ENCODE measurements at regions not wholly inside any gene's neighbourhood (a gene's known extent, or its start where the extent isn't known, plus 50 kb on each side); places are given as distances from the start of the nearest gene placed in this dataset.
"Not testable (repeated sequence)": the region's sequence is repeated elsewhere in the genome, so short reads cannot be mapped to it uniquely, and the experiment has no call there.

DNA sequence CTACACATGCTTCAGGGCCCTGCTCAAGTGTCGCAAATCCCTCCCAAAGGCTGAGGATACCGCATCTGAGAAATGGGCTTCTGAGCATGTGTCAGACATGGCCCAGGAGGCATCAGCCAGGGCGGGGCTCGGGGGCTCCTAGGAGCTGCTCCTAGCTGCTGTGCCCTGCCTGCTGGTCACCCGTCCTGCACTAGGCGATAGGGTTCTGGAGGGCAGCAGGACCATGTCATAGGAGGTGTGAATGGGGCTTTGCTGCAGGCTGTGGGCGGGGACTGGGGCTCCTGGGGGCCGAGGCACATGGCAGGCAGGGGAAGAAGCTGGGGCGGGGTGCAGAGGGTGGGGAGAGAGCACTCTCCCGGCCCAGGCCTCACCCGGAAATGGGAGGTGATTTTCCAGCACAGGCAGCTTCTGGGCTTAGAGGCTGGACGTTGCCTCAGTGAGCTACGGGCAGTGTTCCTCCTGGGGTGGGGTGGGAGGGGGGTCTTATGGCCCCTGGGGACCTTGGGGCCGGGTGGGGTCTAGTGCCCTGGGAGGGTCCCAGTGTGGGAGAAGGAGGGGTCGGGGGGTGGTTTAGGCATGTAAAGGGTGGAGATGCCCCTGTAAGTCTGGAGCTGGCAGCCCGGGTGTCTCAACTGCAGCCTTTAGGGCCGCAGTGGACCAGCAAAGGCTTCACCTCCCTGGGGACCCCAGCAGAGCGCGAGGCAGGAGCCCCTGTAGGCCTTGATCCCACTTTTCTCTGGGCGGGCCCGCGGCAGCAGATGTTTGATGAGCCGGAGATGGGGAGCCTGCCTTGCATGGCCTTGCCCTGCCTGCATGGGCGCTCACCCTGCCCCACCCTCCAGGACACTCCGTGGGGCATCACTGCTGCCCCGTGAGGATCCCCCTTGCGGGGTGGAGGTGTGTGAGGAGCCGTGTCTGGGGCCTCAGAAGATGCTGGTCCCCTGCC, 98.6 kb upstream of the LRPAP1 start:
- no peaks in the 10 kb centered on the region for H3K4me1 ChIP-seq (ENCODE audit: insufficient read depth)
- in situ Hi-C loops (cut with MboI): no loop called here
- TF ChIP-seq EZH2 (IDR thresholded peaks at IDR 0.05; ENCODE audit: insufficient read depth, poor library complexity, severe bottlenecking) (no peak), EZH2phosphoT487 (IDR thresholded peaks at IDR 0.05; ENCODE audit: insufficient read depth, low read depth) (no peak)

DNA sequence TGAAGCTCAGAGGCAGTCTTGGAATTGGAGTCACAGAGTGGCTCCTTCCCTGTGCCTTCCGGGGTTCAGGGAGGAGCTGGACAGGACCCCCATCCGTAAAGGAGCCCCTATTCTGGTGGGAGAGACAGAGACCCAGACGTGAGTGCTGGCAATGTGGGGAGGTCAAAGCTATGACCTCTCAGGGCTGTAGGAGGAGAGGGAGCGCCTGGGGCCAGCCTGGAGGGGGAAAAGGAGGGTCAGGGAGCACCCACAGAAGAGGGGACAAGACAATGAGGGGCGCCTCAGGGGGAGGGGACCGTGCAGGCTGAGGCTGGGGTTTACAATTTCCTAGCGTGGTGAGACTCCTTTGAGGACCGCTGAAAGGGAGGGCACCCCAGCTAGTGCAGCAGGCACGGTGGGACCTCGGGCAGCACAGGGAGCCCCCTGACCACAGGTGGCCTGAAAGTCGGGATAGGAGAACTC, 97.9 kb upstream of the LRPAP1 start:
- H3F3A ChIP-seq (ENCODE audit: insufficient read depth): no peaks in the 10 kb centered on the region
- H2AFZ ChIP-seq: no peak overlapping the region
- H3K4me1 ChIP-seq (ENCODE audit: insufficient read depth): no peaks in the 10 kb centered on the region
- WGBS, 2 experiments (ENCODE audit: low coverage in 1 of 2, low lambda C conversion rate in 2 of 2, missing lambda C conversion rate in 2 of 2): 51 to 55% methylated on average over 9 to 11 of the region's 11 CpGs
- H3K79me2 ChIP-seq (ENCODE audit: insufficient read depth): no peaks in the 10 kb centered on the region
- no peak overlapping the region for H3K27ac ChIP-seq
- in situ Hi-C loops (cut with MboI): no loop called here
- no peaks in the 10 kb centered on the region for H3K9me2 ChIP-seq (ENCODE audit: insufficient read depth)
- TF ChIP-seq EZH2phosphoT487 (IDR thresholded peaks at IDR 0.05; ENCODE audit: insufficient read depth, low read depth) (no peak), EZH2 (IDR thresholded peaks at IDR 0.05; ENCODE audit: insufficient read depth, poor library complexity, severe bottlenecking) (no peak)
- H3K4me3 ChIP-seq: no peak overlapping the region
- H3K9me3 ChIP-seq (ENCODE audit: low read depth): no peaks in the 10 kb centered on the region
- H4K20me1 ChIP-seq (ENCODE audit: insufficient read depth): no peaks in the 10 kb centered on the region
- H3K36me3 ChIP-seq (ENCODE audit: low read depth): no peaks in the 10 kb centered on the region
- H3K4me2 ChIP-seq (ENCODE audit: unreplicated experiment): no peak overlapping the region
- no peak overlapping the region for H3K9ac ChIP-seq
- no peak for DNase-seq
- peaks cover 20% of the 10 kb centered on the region for H3K27me3 ChIP-seq (replicated peaks; ENCODE audit: insufficient read depth)

More for the DNA sequence above, 98.6 kb upstream of the LRPAP1 start:
- no peaks in the 10 kb centered on the region for H3K79me2 ChIP-seq (ENCODE audit: insufficient read depth)
- peaks cover 20% of the 10 kb centered on the region for H3K27me3 ChIP-seq (replicated peaks; ENCODE audit: insufficient read depth)
- no peaks in the 10 kb centered on the region for H3K9me3 ChIP-seq (ENCODE audit: low read depth)
- no peaks in the 10 kb centered on the region for H3F3A ChIP-seq (ENCODE audit: insufficient read depth)
- no peak overlapping the region for H3K9ac ChIP-seq
- H3K36me3 ChIP-seq (ENCODE audit: low read depth): no peaks in the 10 kb centered on the region
- H2AFZ ChIP-seq: no peak overlapping the region
- H3K4me3 ChIP-seq: no peak overlapping the region
- no peaks in the 10 kb centered on the region for H4K20me1 ChIP-seq (ENCODE audit: insufficient read depth)
- no peaks in the 10 kb centered on the region for H3K9me2 ChIP-seq (ENCODE audit: insufficient read depth)
- H3K27ac ChIP-seq: no peak overlapping the region
- no peak for DNase-seq
- no peak overlapping the region for H3K4me2 ChIP-seq (ENCODE audit: unreplicated experiment)
- 37 to 42% methylated on average over 21 to 28 of the region's 28 CpGs for WGBS, 2 experiments (ENCODE audit: low coverage in 1 of 2, low lambda C conversion rate in 2 of 2, missing lambda C conversion rate in 2 of 2)

DNA sequence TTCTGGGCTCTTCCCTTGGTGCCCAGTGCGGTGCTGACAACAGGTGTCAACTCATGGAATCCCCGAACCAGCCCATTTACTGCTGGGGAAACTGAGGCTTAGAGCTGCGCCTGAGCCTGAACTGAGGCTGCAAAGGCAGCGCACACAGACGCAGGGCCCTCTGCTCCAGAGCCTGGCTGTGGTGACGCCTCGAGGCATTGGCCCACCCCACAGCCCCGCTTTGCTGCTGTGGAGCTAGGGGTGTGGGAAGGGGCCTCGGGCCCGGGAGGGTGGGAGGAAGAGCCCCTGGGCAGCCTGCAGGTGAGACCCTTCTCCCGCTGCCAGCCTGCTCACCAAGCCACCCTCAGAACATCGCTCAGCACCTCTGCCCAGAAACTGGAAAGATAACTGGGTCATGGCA, 97.4 kb upstream of the LRPAP1 start:
- no peak overlapping the region for H3K9ac ChIP-seq
- no peak overlapping the region for H3K27ac ChIP-seq
- H3K27me3 ChIP-seq (replicated peaks; ENCODE audit: insufficient read depth): peaks cover 20% of the 10 kb centered on the region
- in situ Hi-C loops (cut with MboI): no loop called here
- no peaks in the 10 kb centered on the region for H3K4me1 ChIP-seq (ENCODE audit: insufficient read depth)
- WGBS, 2 experiments (ENCODE audit: low coverage in 1 of 2, low lambda C conversion rate in 2 of 2, missing lambda C conversion rate in 2 of 2): 68 to 69% methylated on average over 10 to 12 of the region's 12 CpGs
- TF ChIP-seq EZH2 (IDR thresholded peaks at IDR 0.05; ENCODE audit: insufficient read depth, poor library complexity, severe bottlenecking) (no peak), EZH2phosphoT487 (IDR thresholded peaks at IDR 0.05; ENCODE audit: insufficient read depth, low read depth) (no peak)
- H3K9me2 ChIP-seq (ENCODE audit: insufficient read depth): no peaks in the 10 kb centered on the region
- no peaks in the 10 kb centered on the region for H3K79me2 ChIP-seq (ENCODE audit: insufficient read depth)
- H3K4me3 ChIP-seq: no peak overlapping the region
- no peaks in the 10 kb centered on the region for H3K9me3 ChIP-seq (ENCODE audit: low read depth)
- H3F3A ChIP-seq (ENCODE audit: insufficient read depth): no peaks in the 10 kb centered on the region
- no peak overlapping the region for H3K4me2 ChIP-seq (ENCODE audit: unreplicated experiment)
- no peaks in the 10 kb centered on the region for H4K20me1 ChIP-seq (ENCODE audit: insufficient read depth)
- DNase-seq: no peak
- H3K36me3 ChIP-seq (ENCODE audit: low read depth): no peaks in the 10 kb centered on the region
- H2AFZ ChIP-seq: no peak overlapping the region

DNA sequence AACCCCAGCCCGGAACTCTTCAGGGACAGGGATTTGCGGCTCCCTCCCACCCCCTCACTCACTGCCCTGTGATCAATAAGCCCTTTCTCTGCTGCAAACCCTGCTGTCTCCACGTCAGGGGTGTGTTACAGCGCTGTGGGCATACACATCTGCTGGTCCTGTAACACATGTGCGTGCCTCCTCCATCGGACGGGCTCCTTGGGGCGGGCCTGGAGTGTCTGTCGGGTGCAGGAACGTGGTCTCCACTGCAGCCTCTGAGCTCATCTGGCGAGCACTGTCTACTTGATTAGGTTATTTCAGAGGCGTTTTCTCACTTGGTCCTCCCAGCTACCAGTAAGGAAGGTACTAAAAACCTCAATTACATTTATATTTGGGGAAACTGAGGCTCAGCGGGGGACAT, 97.0 kb upstream of the LRPAP1 start:
- peaks cover 20% of the 10 kb centered on the region for H3K27me3 ChIP-seq (replicated peaks; ENCODE audit: insufficient read depth)
- H2AFZ ChIP-seq; H4K20me1 ChIP-seq (ENCODE audit: insufficient read depth); H3K4me1 ChIP-seq (ENCODE audit: insufficient read depth); H3K9me2 ChIP-seq (ENCODE audit: insufficient read depth); in situ Hi-C loops (cut with MboI); DNase-seq; H3K9ac ChIP-seq; H3K27ac ChIP-seq; H3K4me2 ChIP-seq (ENCODE audit: unreplicated experiment); H3K9me3 ChIP-seq (ENCODE audit: low read depth); H3K4me3 ChIP-seq; H3K36me3 ChIP-seq (ENCODE audit: low read depth); H3K79me2 ChIP-seq (ENCODE audit: insufficient read depth); H3F3A ChIP-seq (ENCODE audit: insufficient read depth): not testable (repeated sequence)
- 42% methylated on average over 13 of the region's 13 CpGs for WGBS, 2 experiments (ENCODE audit: low coverage in 1 of 2, low lambda C conversion rate in 2 of 2, missing lambda C conversion rate in 2 of 2)

Data from GM23248 (cell line).